CD4-positive, alpha-beta T cell (primary cell): ENCODE measurements at regions not wholly inside any gene's neighbourhood (a gene's known extent, or its start where the extent isn't known, plus 50 kb on each side); places are given as distances from the start of the nearest gene placed in this dataset.

Experiments used
- ATAC-seq: fragments of 200-7000 bp; cut with Tn5 transposase; one replicate; pipeline ENCODE4 v1.10.0; 2022; ENCODE audit warnings: mild to moderate bottlenecking; ENCODE audit not compliant: poor library complexity
- CTCF ChIA-PET: fragments of 350-600 bp; sonication (Branson Sonifier 250); formaldehyde crosslinking; loops from one replicate; lab custom pipeline; 2021; ENCODE audit warnings: antibody characterized with exemption, inconsistent platforms; lab: Charles Lee
- POLR2A ChIA-PET: fragments of 350-600 bp; sonication (Branson Sonifier 250); formaldehyde crosslinking; loops from one replicate; lab custom pipeline; 2021; ENCODE audit warnings: antibody characterized with exemption, inconsistent platforms; lab: Charles Lee
- DNase-seq, 14 experiments: peaks; one replicate each; pipeline ENCODE4 v3.0.0-alpha.2; 2013 to 2020; ENCODE audit warnings: mixed read lengths in 2 of 14
- H3K27ac ChIP-seq, 2 donors: one replicate each; pipeline versions ENCODE4 v1.5.1 to v1.7.0; 2013; ENCODE audit warnings: low read length in 2 of 2, low read depth in 1 of 2, mild to moderate bottlenecking in 1 of 2
- H3K27me3 ChIP-seq, 2 experiments: 1 replicate in 1 of 2; 2 replicates in 1 of 2; pipeline versions ENCODE4 v1.6.1 to v1.7.0; 2013; ENCODE audit warnings: low read length in 2 of 2, control low read depth in 1 of 2, mild to moderate bottlenecking in 1 of 2, moderate library complexity in 1 of 2; ENCODE audit not compliant: insufficient read depth in 2 of 2, control insufficient read depth in 1 of 2
- H3K36me3 ChIP-seq: one replicate; pipeline ENCODE4 v1.6.1; 2013; ENCODE audit warnings: low read length, control low read depth; ENCODE audit not compliant: insufficient read depth
- H3K4me1 ChIP-seq: one replicate; pipeline ENCODE4 v1.6.1; 2013; ENCODE audit warnings: low read length, control low read depth; ENCODE audit not compliant: insufficient read depth
- H3K4me3 ChIP-seq: one replicate; pipeline ENCODE4 v1.5.1; 2013; ENCODE audit warnings: mild to moderate bottlenecking, low read length, moderate library complexity
- H3K9me3 ChIP-seq, 2 experiments: 1 replicate in 1 of 2; 2 replicates in 1 of 2; pipeline versions ENCODE4 v1.6.1 to v1.7.0; 2013; ENCODE audit warnings: low read length in 2 of 2, mild to moderate bottlenecking in 2 of 2, control low read depth in 1 of 2, moderate library complexity in 1 of 2; ENCODE audit not compliant: control insufficient read depth in 1 of 2, insufficient read depth in 1 of 2
- H3K27ac Mint-ChIP-seq: one replicate; pipeline ENCODE4 v1.8.0; 2020; ENCODE audit warnings: mixed read lengths
- H3K27me3 Mint-ChIP-seq: one replicate; pipeline ENCODE4 v1.8.0; 2021; ENCODE audit warnings: mixed read lengths
- H3K36me3 Mint-ChIP-seq: one replicate; pipeline ENCODE4 v1.8.0; 2021; ENCODE audit warnings: low read depth, mixed read lengths
- H3K4me1 Mint-ChIP-seq: one replicate; pipeline ENCODE4 v1.8.0; 2021; ENCODE audit warnings: low read depth, mixed read lengths
- H3K4me3 Mint-ChIP-seq: one replicate; pipeline ENCODE4 v1.8.0; 2020; ENCODE audit warnings: mild to moderate bottlenecking, mixed read lengths
- H3K9me3 Mint-ChIP-seq: one replicate; pipeline ENCODE4 v1.8.0; 2020; ENCODE audit warnings: mixed read lengths
- intact Hi-C, 2 experiments: fragments of 100-400 bp; cut with DNase I in 1 of 2; cut with micrococcal nuclease in 1 of 2; formaldehyde crosslinking; loops; one replicate each; pipeline versions ENCODE4 v1.15.1 to v1.9.0; 2023 to 2025; cut with DNase I, micrococcal nuclease
- TF ChIP-seq, protein P1 (sequence below): fragments of 200-600 bp; IDR thresholded peaks from one replicate; pipeline ENCODE4 v1.8.0; 2022; ENCODE audit warnings: antibody characterized with exemption, mild to moderate bottlenecking

DNA sequence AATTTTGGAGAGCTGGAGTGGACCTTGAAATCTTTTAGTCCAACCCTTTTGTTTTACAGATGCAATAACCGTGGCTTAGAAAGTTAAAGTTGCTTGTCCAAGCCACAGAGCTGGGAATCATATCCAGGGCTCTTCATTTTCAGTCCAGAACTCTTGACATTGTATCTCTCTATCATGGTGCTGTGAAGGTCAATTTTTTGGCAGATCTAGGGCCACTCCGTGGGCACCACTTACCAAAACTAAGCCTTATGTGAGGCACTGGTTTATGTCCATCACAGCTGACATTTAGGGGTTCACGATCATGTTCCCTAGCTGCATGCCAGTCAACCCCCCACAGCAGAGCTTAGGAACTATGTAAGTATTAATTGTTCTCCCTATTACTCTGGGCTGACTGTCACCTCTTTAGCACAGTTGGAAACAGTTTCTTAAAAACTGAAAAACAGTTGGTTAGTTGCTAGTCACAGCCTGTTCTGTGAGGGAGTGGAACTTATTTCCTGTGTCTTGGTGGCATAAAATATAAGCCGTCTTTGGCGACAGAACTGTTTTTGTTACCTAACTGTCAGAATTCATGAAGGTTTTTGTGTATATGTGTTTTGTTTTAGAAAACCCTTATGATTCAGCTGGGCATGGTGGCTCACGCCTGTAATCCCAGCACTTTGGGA is 189.6 kb upstream of the UMPS start:
- intact Hi-C loops, result no loop called here
- CTCF ChIA-PET, result no interaction called here
- Histone ChIP-seq H3K4me1 (no peaks in the 10 kb centered on the region), H3K36me3 (no peaks in the 10 kb centered on the region), H3K27me3 (peaks cover 3 to 7% of the 10 kb centered on the region in 2 experiments), H3K9me3 (no peaks in the 10 kb centered on the region), H3K27ac (no peak overlapping the region), H3K4me3 (no peak overlapping the region)
- Mint-ChIP-seq H3K27me3 (peaks cover 28% of the 10 kb centered on the region), H3K4me3 (no peak overlapping the region), H3K4me1 (no peaks in the 10 kb centered on the region), H3K27ac (no peak overlapping the region), H3K36me3 (no peaks in the 10 kb centered on the region), H3K9me3 (no peaks in the 10 kb centered on the region)
- POLR2A ChIA-PET, result no interaction called here
- no peak for DNase-seq
- TF ChIP-seq, protein P1, sequence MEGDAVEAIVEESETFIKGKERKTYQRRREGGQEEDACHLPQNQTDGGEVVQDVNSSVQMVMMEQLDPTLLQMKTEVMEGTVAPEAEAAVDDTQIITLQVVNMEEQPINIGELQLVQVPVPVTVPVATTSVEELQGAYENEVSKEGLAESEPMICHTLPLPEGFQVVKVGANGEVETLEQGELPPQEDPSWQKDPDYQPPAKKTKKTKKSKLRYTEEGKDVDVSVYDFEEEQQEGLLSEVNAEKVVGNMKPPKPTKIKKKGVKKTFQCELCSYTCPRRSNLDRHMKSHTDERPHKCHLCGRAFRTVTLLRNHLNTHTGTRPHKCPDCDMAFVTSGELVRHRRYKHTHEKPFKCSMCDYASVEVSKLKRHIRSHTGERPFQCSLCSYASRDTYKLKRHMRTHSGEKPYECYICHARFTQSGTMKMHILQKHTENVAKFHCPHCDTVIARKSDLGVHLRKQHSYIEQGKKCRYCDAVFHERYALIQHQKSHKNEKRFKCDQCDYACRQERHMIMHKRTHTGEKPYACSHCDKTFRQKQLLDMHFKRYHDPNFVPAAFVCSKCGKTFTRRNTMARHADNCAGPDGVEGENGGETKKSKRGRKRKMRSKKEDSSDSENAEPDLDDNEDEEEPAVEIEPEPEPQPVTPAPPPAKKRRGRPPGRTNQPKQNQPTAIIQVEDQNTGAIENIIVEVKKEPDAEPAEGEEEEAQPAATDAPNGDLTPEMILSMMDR, result no peak
- no peak for ATAC-seq

DNA sequence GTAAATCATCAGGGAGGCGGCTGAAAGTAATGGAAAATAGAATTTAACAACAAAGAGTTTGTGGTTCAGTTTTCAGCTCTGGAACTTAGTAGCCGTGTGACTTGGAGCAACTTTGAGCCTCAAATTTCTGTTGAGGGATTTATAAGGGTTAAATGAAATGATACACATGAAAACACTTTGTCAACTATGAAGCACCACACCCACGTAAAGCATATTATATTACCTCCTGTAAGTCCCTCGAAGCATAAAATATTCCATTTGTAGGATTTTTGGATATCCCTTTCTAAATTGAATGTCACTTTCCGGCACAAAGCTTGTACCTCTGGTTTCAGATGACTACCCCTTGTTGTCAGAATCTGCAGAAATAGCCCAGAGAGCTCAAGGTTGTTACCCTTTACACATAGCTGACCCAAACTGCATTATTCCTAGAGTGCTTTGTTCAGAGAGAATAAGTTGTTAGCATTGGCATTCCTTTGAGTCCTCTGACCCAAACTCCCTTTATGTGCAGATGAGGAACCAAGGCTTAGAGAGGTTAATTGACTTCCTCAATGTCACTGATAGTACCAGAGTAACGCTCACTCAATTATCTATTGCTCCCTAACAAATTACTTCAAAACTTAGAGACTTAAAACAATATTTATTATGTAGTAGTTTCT is 187.9 kb upstream of the UMPS start:
- Mint-ChIP-seq H3K36me3 (no peaks in the 10 kb centered on the region), H3K27ac (no peak overlapping the region), H3K4me3 (no peak overlapping the region), H3K9me3 (no peaks in the 10 kb centered on the region), H3K4me1 (no peaks in the 10 kb centered on the region), H3K27me3 (peaks cover 33% of the 10 kb centered on the region)
- Histone ChIP-seq H3K4me1 (no peaks in the 10 kb centered on the region), H3K36me3 (no peaks in the 10 kb centered on the region), H3K4me3 (no peak overlapping the region), H3K9me3 (no peaks in the 10 kb centered on the region), H3K27ac (no peak overlapping the region), H3K27me3 (peaks cover 0 to 7% of the 10 kb centered on the region in 2 experiments)
- intact Hi-C loops, result no loop called here
- ATAC-seq (no peak), DNase-seq (no peak)
- TF ChIP-seq, protein P1, result no peak
- CTCF ChIA-PET, result no interaction called here
- POLR2A ChIA-PET, result no interaction called here

GRCh38 chr3:124545891-124546290 is 184.4 kb upstream of the UMPS start:
- POLR2A ChIA-PET, result no interaction called here
- Histone ChIP-seq H3K4me3 (no peak overlapping the region), H3K27me3 (peaks cover 0 to 3% of the 10 kb centered on the region in 2 experiments), H3K36me3 (no peaks in the 10 kb centered on the region), H3K4me1 (no peaks in the 10 kb centered on the region), H3K27ac (no peak overlapping the region), H3K9me3 (no peaks in the 10 kb centered on the region)
- intact Hi-C loops, result no loop called here
- Mint-ChIP-seq H3K27ac (no peak overlapping the region), H3K27me3 (peaks cover 45% of the 10 kb centered on the region), H3K4me1 (no peaks in the 10 kb centered on the region), H3K36me3 (no peaks in the 10 kb centered on the region), H3K9me3 (no peaks in the 10 kb centered on the region), H3K4me3 (no peak overlapping the region)
- CTCF ChIA-PET, result no interaction called here
- ATAC-seq (no peak), DNase-seq (no peak)
- TF ChIP-seq, protein P1, result no peak
